WTC11 (cell line): ENCODE measurements at regions not wholly inside any gene's neighbourhood (a gene's known extent, or its start where the extent isn't known, plus 50 kb on each side); places are given as distances from the start of the nearest gene placed in this dataset.

Experiments used
- ATAC-seq: fragments of 200-7000 bp; cut with Tn5 transposase; 2 replicates; pipeline ENCODE4 v1.10.0; 2021; ENCODE audit warnings: mild to moderate bottlenecking, moderate library complexity
- CTCF ChIA-PET: fragments of 300-600 bp; sonication (Branson Sonifier 250); formaldehyde crosslinking; loops from one replicate; lab custom pipeline; 2021; ENCODE audit warnings: antibody characterized with exemption; lab: Charles Lee
- POLR2A ChIA-PET: fragments of 350-600 bp; sonication (Branson Sonifier 250); formaldehyde crosslinking; loops from one replicate; lab custom pipeline; 2021; ENCODE audit warnings: antibody characterized with exemption; lab: Charles Lee
- DNase-seq: peaks from one replicate; pipeline ENCODE4 v3.0.0; 2021; ENCODE audit warnings: low spot score
- H3K27ac Mint-ChIP-seq: 2 replicates; pipeline ENCODE4 v1.8.0; 2021; ENCODE audit warnings: mixed read lengths
- H3K27me3 Mint-ChIP-seq: 2 replicates; pipeline ENCODE4 v1.8.0; 2021; ENCODE audit warnings: low read depth, mild to moderate bottlenecking, moderate library complexity, mixed read lengths
- H3K36me3 Mint-ChIP-seq: 2 replicates; pipeline ENCODE4 v1.8.0; 2021; ENCODE audit warnings: mixed read lengths
- H3K4me1 Mint-ChIP-seq: 2 replicates; pipeline ENCODE4 v1.8.0; 2022; ENCODE audit warnings: mixed read lengths
- H3K4me3 Mint-ChIP-seq: 2 replicates; pipeline ENCODE4 v1.8.0; 2021; ENCODE audit warnings: mild to moderate bottlenecking, moderate library complexity, mixed read lengths
- H3K9me3 Mint-ChIP-seq: 2 replicates; pipeline ENCODE4 v1.8.0; 2021; ENCODE audit warnings: mixed read lengths
- CREM ChIP-seq: sonication (generic); formaldehyde crosslinking; IDR thresholded peaks from 2 replicates; pipeline ENCODE4 v1.8.1; 2022; ENCODE audit warnings: mild to moderate bottlenecking, missing genetic modification reagents, moderate library complexity
- ELF4 ChIP-seq: sonication (generic); formaldehyde crosslinking; IDR thresholded peaks from 2 replicates; pipeline ENCODE4 v1.8.1; 2022; ENCODE audit warnings: low read depth, mild to moderate bottlenecking, moderate library complexity, missing genetic modification reagents
- ESRRA ChIP-seq: sonication (generic); formaldehyde crosslinking; IDR thresholded peaks from 2 replicates; pipeline ENCODE4 v1.8.1; 2022; ENCODE audit warnings: mild to moderate bottlenecking, missing genetic modification reagents, borderline replicate concordance
- GTF2I ChIP-seq: fragments of 250-450 bp; sonication (Bioruptor Pico); conservative IDR thresholded peaks from 2 replicates; pipeline ENCODE4 v1.4.0; 2021; ENCODE audit warnings: mild to moderate bottlenecking
- JUN ChIP-seq: sonication (generic); formaldehyde crosslinking; IDR thresholded peaks from 2 replicates; pipeline ENCODE4 v1.8.0; 2023; ENCODE audit warnings: mild to moderate bottlenecking, missing genetic modification reagents
- MYBL2 ChIP-seq: sonication (generic); formaldehyde crosslinking; IDR thresholded peaks from 2 replicates; pipeline ENCODE4 v1.8.1; 2023; ENCODE audit warnings: mild to moderate bottlenecking, moderate library complexity, missing genetic modification reagents
- NFYB ChIP-seq: sonication (generic); formaldehyde crosslinking; conservative IDR thresholded peaks from 2 replicates; pipeline ENCODE4 v1.8.0; 2022; ENCODE audit warnings: low read depth, missing genetic modification reagents
- NR1H2 ChIP-seq: sonication (generic); formaldehyde crosslinking; IDR thresholded peaks from 2 replicates; pipeline ENCODE4 v1.9.0; 2021; ENCODE audit warnings: mild to moderate bottlenecking, moderate library complexity, missing genetic modification reagents
- NR3C1 ChIP-seq: sonication (generic); formaldehyde crosslinking; conservative IDR thresholded peaks from 2 replicates; pipeline ENCODE4 v1.8.1; 2023; ENCODE audit warnings: low read depth, mild to moderate bottlenecking, missing genetic modification reagents
- RELA ChIP-seq: sonication (generic); formaldehyde crosslinking; IDR thresholded peaks from 2 replicates; pipeline ENCODE4 v1.8.1; 2022; ENCODE audit warnings: missing genetic modification reagents, mild to moderate bottlenecking, borderline replicate concordance
- TCF7 ChIP-seq: sonication (generic); formaldehyde crosslinking; IDR thresholded peaks from 2 replicates; pipeline ENCODE4 v1.8.0; 2022; ENCODE audit warnings: mild to moderate bottlenecking, low read depth, missing genetic modification reagents, moderate library complexity
- TEAD1 ChIP-seq: sonication (generic); formaldehyde crosslinking; IDR thresholded peaks from 2 replicates; pipeline ENCODE4 v1.8.0; 2022; ENCODE audit warnings: mild to moderate bottlenecking, missing genetic modification reagents
- USF1 ChIP-seq: sonication (generic); formaldehyde crosslinking; IDR thresholded peaks from 2 replicates; pipeline ENCODE4 v1.8.0; 2022; ENCODE audit warnings: mild to moderate bottlenecking, missing genetic modification reagents
- ZNF423 ChIP-seq: fragments of 250-450 bp; sonication (Bioruptor Pico); IDR thresholded peaks from 2 replicates; pipeline ENCODE4 v2.1.2; 2022; ENCODE audit warnings: mild to moderate bottlenecking, moderate library complexity
- ZNF425 ChIP-seq: fragments of 250-450 bp; sonication (Bioruptor Pico); conservative IDR thresholded peaks from 2 replicates; pipeline ENCODE4 v1.9.0; 2021; ENCODE audit warnings: mild to moderate bottlenecking
- ZNF512 ChIP-seq: sonication (generic); formaldehyde crosslinking; IDR thresholded peaks from 2 replicates; pipeline ENCODE4 v1.8.1; 2022; ENCODE audit warnings: missing genetic modification reagents, borderline replicate concordance
- TF ChIP-seq, protein P1 (sequence below): sonication (generic); formaldehyde crosslinking; IDR thresholded peaks from 2 replicates; pipeline ENCODE4 v1.8.1; 2023; ENCODE audit warnings: mild to moderate bottlenecking, moderate library complexity, missing genetic modification reagents
- TF ChIP-seq, protein P2 (sequence below): sonication (generic); formaldehyde crosslinking; IDR thresholded peaks from 2 replicates; pipeline ENCODE4 v1.8.0; 2022; ENCODE audit warnings: missing genetic modification reagents
- TF ChIP-seq, protein P3 (sequence below): fragments of 250-450 bp; sonication (Bioruptor Pico); IDR thresholded peaks from 2 replicates; pipeline ENCODE4 v1.8.0; 2021; ENCODE audit warnings: mild to moderate bottlenecking

DNA sequence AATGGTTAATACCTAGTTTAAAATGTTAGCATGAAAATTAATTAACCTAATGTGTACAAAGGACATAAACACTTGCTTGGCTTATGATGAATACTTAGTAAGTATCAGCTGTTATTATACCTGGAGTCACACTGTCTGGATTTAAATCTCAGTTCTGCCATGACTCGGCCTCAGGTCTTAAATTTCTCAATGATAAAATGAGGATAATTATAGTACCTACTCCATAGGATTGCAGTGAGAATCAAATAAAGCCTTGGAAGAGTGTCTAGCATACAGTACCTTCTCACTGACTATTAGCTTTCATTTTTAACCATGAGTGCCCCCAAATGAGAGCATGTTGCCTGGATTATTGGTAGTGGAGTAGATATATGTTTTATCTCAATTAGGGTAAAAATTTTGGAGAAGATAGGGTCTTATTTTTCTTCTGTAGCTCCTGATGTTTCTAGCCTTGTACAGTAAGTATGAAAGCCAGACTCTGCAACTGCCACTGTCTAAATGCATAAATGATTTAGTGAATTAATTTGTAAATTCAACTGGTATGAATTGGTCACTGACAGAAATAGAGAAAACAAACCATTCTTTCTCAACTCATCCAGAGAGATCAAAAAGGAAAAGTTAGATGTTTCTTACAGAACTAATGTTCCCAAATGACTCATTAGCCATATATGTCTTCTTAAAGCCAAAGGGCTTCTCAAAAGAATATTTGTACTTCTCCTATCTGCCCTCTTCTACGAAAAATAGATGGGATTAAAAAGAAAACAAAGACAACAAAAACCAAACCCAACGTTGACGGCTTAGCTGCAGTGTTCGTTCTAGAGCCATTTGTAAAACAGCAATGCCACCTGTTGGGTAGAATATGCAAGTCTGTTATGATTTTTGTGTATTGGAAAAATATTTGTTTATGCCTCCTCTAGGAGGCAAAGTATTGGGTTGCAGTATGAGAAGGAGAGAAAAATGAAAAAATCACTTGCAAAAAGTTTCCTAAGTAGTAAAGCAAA lies 53.8 kb upstream of the MROH9 start:
- DNase-seq (no peak), ATAC-seq (no peak)
- no peaks in the 10 kb centered on the region for H3K36me3 Mint-ChIP-seq
- no peak for TF ChIP-seq NR3C1 (CRISPR knock-in tag)
- no peak for TF ChIP-seq ZNF425 (CRISPR knock-in tag)
- TF ChIP-seq, protein P1, sequence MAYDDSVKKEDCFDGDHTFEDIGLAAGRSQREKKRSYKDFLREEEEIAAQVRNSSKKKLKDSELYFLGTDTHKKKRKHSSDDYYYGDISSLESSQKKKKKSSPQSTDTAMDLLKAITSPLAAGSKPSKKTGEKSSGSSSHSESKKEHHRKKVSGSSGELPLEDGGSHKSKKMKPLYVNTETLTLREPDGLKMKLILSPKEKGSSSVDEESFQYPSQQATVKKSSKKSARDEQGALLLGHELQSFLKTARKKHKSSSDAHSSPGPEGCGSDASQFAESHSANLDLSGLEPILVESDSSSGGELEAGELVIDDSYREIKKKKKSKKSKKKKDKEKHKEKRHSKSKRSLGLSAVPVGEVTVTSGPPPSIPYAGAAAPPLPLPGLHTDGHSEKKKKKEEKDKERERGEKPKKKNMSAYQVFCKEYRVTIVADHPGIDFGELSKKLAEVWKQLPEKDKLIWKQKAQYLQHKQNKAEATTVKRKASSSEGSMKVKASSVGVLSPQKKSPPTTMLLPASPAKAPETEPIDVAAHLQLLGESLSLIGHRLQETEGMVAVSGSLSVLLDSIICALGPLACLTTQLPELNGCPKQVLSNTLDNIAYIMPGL (CRISPR knock-in tag) = no peak
- no peak for TF ChIP-seq NR1H2 (CRISPR knock-in tag)
- no peak for TF ChIP-seq TEAD1
- TF ChIP-seq, protein P2, sequence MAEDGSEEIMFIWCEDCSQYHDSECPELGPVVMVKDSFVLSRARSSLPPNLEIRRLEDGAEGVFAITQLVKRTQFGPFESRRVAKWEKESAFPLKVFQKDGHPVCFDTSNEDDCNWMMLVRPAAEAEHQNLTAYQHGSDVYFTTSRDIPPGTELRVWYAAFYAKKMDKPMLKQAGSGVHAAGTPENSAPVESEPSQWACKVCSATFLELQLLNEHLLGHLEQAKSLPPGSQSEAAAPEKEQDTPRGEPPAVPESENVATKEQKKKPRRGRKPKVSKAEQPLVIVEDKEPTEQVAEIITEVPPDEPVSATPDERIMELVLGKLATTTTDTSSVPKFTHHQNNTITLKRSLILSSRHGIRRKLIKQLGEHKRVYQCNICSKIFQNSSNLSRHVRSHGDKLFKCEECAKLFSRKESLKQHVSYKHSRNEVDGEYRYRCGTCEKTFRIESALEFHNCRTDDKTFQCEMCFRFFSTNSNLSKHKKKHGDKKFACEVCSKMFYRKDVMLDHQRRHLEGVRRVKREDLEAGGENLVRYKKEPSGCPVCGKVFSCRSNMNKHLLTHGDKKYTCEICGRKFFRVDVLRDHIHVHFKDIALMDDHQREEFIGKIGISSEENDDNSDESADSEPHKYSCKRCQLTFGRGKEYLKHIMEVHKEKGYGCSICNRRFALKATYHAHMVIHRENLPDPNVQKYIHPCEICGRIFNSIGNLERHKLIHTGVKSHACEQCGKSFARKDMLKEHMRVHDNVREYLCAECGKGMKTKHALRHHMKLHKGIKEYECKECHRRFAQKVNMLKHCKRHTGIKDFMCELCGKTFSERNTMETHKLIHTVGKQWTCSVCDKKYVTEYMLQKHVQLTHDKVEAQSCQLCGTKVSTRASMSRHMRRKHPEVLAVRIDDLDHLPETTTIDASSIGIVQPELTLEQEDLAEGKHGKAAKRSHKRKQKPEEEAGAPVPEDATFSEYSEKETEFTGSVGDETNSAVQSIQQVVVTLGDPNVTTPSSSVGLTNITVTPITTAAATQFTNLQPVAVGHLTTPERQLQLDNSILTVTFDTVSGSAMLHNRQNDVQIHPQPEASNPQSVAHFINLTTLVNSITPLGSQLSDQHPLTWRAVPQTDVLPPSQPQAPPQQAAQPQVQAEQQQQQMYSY (CRISPR knock-in tag) = no peak
- TF ChIP-seq ESRRA (CRISPR knock-in tag) = no peak
- no peak for TF ChIP-seq JUN
- no peak for TF ChIP-seq GTF2I (CRISPR knock-in tag)
- TF ChIP-seq, protein P3, sequence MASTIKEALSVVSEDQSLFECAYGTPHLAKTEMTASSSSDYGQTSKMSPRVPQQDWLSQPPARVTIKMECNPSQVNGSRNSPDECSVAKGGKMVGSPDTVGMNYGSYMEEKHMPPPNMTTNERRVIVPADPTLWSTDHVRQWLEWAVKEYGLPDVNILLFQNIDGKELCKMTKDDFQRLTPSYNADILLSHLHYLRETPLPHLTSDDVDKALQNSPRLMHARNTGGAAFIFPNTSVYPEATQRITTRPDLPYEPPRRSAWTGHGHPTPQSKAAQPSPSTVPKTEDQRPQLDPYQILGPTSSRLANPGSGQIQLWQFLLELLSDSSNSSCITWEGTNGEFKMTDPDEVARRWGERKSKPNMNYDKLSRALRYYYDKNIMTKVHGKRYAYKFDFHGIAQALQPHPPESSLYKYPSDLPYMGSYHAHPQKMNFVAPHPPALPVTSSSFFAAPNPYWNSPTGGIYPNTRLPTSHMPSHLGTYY (CRISPR knock-in tag) = no peak
- no peak for TF ChIP-seq TCF7 (CRISPR knock-in tag)
- no peak for TF ChIP-seq ELF4
- no peak for TF ChIP-seq RELA (CRISPR knock-in tag)
- no peak for TF ChIP-seq NFYB (CRISPR knock-in tag)
- no peak for TF ChIP-seq ZNF423
- TF ChIP-seq USF1 (CRISPR knock-in tag) = no peak
- no peak for TF ChIP-seq MYBL2
- no peak for TF ChIP-seq ZNF512 (CRISPR knock-in tag)
- TF ChIP-seq CREM (CRISPR knock-in tag) = no peak
- H3K9me3 Mint-ChIP-seq = peaks cover 14% of the 10 kb centered on the region
- no peak overlapping the region for H3K4me3 Mint-ChIP-seq
- ChIA-PET POLR2A (no interaction called here), CTCF (interaction anchor here (0.9 kb wide), 1 partner anchor 193 kb away, joined by 3 read pairs; no protein-coding TSS in a partner anchor)
- no peak overlapping the region for H3K27ac Mint-ChIP-seq
- H3K4me1 Mint-ChIP-seq = peaks cover 2% of the 10 kb centered on the region; the same call in 1 of the 2 replicates
- no peaks in the 10 kb centered on the region for H3K27me3 Mint-ChIP-seq
